Fibroblast of villous mesenchyme (primary cell): ENCODE measurements at regions not wholly inside any gene's neighbourhood (a gene's known extent, or its start where the extent isn't known, plus 50 kb on each side); places are given as distances from the start of the nearest gene placed in this dataset.

ENCODE experiments used
- DNase-seq: peaks from one replicate; pipeline ENCODE4 v3.0.0-alpha.2; 2010; ENCODE audit warnings: low read depth
- H3K4me3 ChIP-seq: 2 replicates; pipeline ENCODE4 v1.5.1; 2011; ENCODE audit warnings: low read depth, mild to moderate bottlenecking, low read length
- CTCF ChIP-seq: IDR thresholded peaks from 2 replicates; pipeline ENCODE4 v1.5.1; 2012; ENCODE audit warnings: low read depth, mild to moderate bottlenecking, low read length; ENCODE audit not compliant: insufficient read depth

- no peak overlapping the region for H3K4me3 ChIP-seq
- no peak for TF ChIP-seq CTCF
- DNase-seq = no peak
These were observed 246.5 kb downstream of the ERMARD start for GRCh38 chr6:169997930-169998218.

GRCh38 chr6:169997187-169997929 is 245.9 kb downstream of the ERMARD start:
- TF ChIP-seq CTCF = no peak
- no peak for DNase-seq
- H3K4me3 ChIP-seq = no peak overlapping the region

- DNase-seq = no peak
- H3K4me3 ChIP-seq = no peak overlapping the region
- no peak for TF ChIP-seq CTCF
These were observed 245.1 kb downstream of the ERMARD start for GRCh38 chr6:169996378-169997051.

- DNase-seq = no peak
- no peak overlapping the region for H3K4me3 ChIP-seq
- no peak for TF ChIP-seq CTCF
These were observed 243.3 kb downstream of the ERMARD start for GRCh38 chr6:169994739-169995138.

- no peak for DNase-seq
These were observed 242.5 kb downstream of the ERMARD start for GRCh38 chr6:169993861-169994481.

GRCh38 chr6:169991913-169992312 is 240.5 kb downstream of the ERMARD start:
- H3K4me3 ChIP-seq = no peak overlapping the region
- TF ChIP-seq CTCF = no peak
- DNase-seq = no peak

More at GRCh38 chr6:169993861-169994481, 242.5 kb downstream of the ERMARD start:
- TF ChIP-seq CTCF = no peak
- H3K4me3 ChIP-seq = no peak overlapping the region
